Subcutaneous abdominal adipose tissue (tissue), 5 donors: ENCODE measurements at regions not wholly inside any gene's neighbourhood (a gene's known extent, or its start where the extent isn't known, plus 50 kb on each side); places are given as distances from the start of the nearest gene placed in this dataset.

Experiments used
- H3K27ac ChIP-seq: one replicate; pipeline ENCODE4 v1.7.0; 2013; ENCODE audit warnings: low read depth, mild to moderate bottlenecking, inconsistent platforms, low read length, moderate library complexity
- H3K27me3 ChIP-seq, 5 donors: one replicate each; pipeline ENCODE4 v1.7.0; 2013; ENCODE audit warnings: low read length in 5 of 5, inconsistent platforms in 1 of 5; ENCODE audit not compliant: control insufficient read depth in 5 of 5, insufficient read depth in 4 of 5
- H3K36me3 ChIP-seq, 5 donors: one replicate each; pipeline ENCODE4 v1.7.0; 2013; ENCODE audit warnings: low read length in 5 of 5; ENCODE audit not compliant: control insufficient read depth in 5 of 5, insufficient read depth in 5 of 5
- H3K4me1 ChIP-seq, 5 donors: one replicate each; pipeline ENCODE4 v1.7.0; 2013; ENCODE audit warnings: low read length in 5 of 5, mild to moderate bottlenecking in 3 of 5, moderate library complexity in 1 of 5; ENCODE audit not compliant: control insufficient read depth in 5 of 5, insufficient read depth in 5 of 5
- H3K4me3 ChIP-seq, 5 donors: one replicate each; pipeline ENCODE4 v1.7.0; 2013; ENCODE audit warnings: low read length in 5 of 5, low read depth in 1 of 5
- H3K9ac ChIP-seq, 5 donors: one replicate each; pipeline ENCODE4 v1.7.0; 2013; ENCODE audit warnings: low read length in 5 of 5, mild to moderate bottlenecking in 4 of 5, moderate library complexity in 3 of 5
- H3K9me3 ChIP-seq, 5 donors: one replicate each; pipeline ENCODE4 v1.7.0; 2013; ENCODE audit warnings: low read length in 5 of 5; ENCODE audit not compliant: control insufficient read depth in 5 of 5
- donor health status: healthy.
- donor health status: healthy.
- donor health status: healthy.
- donor health status: healthy.
- donor health status: healthy.

- Histone ChIP-seq H3K36me3 (no peaks in the 10 kb centered on the region), H3K4me3 (no peak overlapping the region), H3K27me3 (no peaks in the 10 kb centered on the region), H3K4me1 (no peaks in the 10 kb centered on the region), H3K9ac (no peak overlapping the region), H3K9me3 (peaks cover 0 to 4% (median 0%) of the 10 kb centered on the region in 5 donors), H3K27ac (no peak overlapping the region)
These were observed 118.6 kb upstream of the CNTN4 start for GRCh38 chr3:1979961-1980615.

GRCh38 chr3:1987980-1988379 lies 110.7 kb upstream of the CNTN4 start:
- Histone ChIP-seq H3K9ac (no peak overlapping the region), H3K4me3 (no peak overlapping the region), H3K9me3 (no peaks in the 10 kb centered on the region), H3K27ac (no peak overlapping the region), H3K4me1 (no peaks in the 10 kb centered on the region), H3K27me3 (no peaks in the 10 kb centered on the region), H3K36me3 (no peaks in the 10 kb centered on the region)

- Histone ChIP-seq H3K9me3 (no peaks in the 10 kb centered on the region), H3K27ac (no peak overlapping the region), H3K27me3 (no peaks in the 10 kb centered on the region)
These were observed 99.9 kb upstream of the CNTN4 start for GRCh38 chr3:1998739-1999138.

GRCh38 chr3:2001306-2002108 lies 97.2 kb upstream of the CNTN4 start:
- no peaks in the 10 kb centered on the region for H3K4me1 ChIP-seq

More at GRCh38 chr3:1998739-1999138, 99.9 kb upstream of the CNTN4 start:
- Histone ChIP-seq H3K9ac (no peak overlapping the region), H3K36me3 (no peaks in the 10 kb centered on the region), H3K4me3 (no peak overlapping the region), H3K4me1 (no peaks in the 10 kb centered on the region)

GRCh38 chr3:2023959-2024358 lies 74.7 kb upstream of the CNTN4 start:
- no peaks in the 10 kb centered on the region for H3K9me3 ChIP-seq
- H3K27me3 ChIP-seq: no peaks in the 10 kb centered on the region
- no peaks in the 10 kb centered on the region for H3K36me3 ChIP-seq
- H3K4me3 ChIP-seq: no peak overlapping the region
- no peak overlapping the region for H3K9ac ChIP-seq
- no peak overlapping the region for H3K27ac ChIP-seq
- H3K4me1 ChIP-seq: no peaks in the 10 kb centered on the region

More at GRCh38 chr3:2001306-2002108, 97.2 kb upstream of the CNTN4 start:
- no peaks in the 10 kb centered on the region for H3K36me3 ChIP-seq
- H3K9me3 ChIP-seq: peaks cover 0 to 2% (median 0%) of the 10 kb centered on the region in 5 donors
- H3K27ac ChIP-seq: no peak overlapping the region
- no peak overlapping the region for H3K4me3 ChIP-seq
- no peaks in the 10 kb centered on the region for H3K27me3 ChIP-seq
- H3K9ac ChIP-seq: no peak overlapping the region

- H3K27ac ChIP-seq: no peak overlapping the region
- H3K9me3 ChIP-seq: no peaks in the 10 kb centered on the region
- H3K36me3 ChIP-seq: no peaks in the 10 kb centered on the region
- H3K4me3 ChIP-seq: no peak overlapping the region
- no peaks in the 10 kb centered on the region for H3K4me1 ChIP-seq
- H3K27me3 ChIP-seq: no peaks in the 10 kb centered on the region
- no peak overlapping the region for H3K9ac ChIP-seq
These were observed 74.0 kb upstream of the CNTN4 start for GRCh38 chr3:2024713-2025112.

GRCh38 chr3:2029559-2029958 lies 69.1 kb upstream of the CNTN4 start:
- Histone ChIP-seq H3K36me3 (no peaks in the 10 kb centered on the region), H3K27me3 (no peaks in the 10 kb centered on the region), H3K9me3 (peaks cover 0 to 3% (median 0%) of the 10 kb centered on the region in 5 donors), H3K9ac (no peak overlapping the region), H3K4me1 (no peaks in the 10 kb centered on the region), H3K27ac (no peak overlapping the region), H3K4me3 (no peak overlapping the region)

GRCh38 chr3:2036076-2036475 lies 62.6 kb upstream of the CNTN4 start:
- Histone ChIP-seq H3K27me3 (no peaks in the 10 kb centered on the region), H3K36me3 (no peaks in the 10 kb centered on the region), H3K9me3 (no peaks in the 10 kb centered on the region), H3K4me3 (no peak overlapping the region), H3K27ac (no peak overlapping the region), H3K4me1 (no peaks in the 10 kb centered on the region), H3K9ac (no peak overlapping the region)

GRCh38 chr3:2041931-2042330 lies 56.7 kb upstream of the CNTN4 start:
- H3K27ac ChIP-seq: no peak overlapping the region
- no peaks in the 10 kb centered on the region for H3K27me3 ChIP-seq
- no peaks in the 10 kb centered on the region for H3K4me1 ChIP-seq
- no peaks in the 10 kb centered on the region for H3K36me3 ChIP-seq
- no peak overlapping the region for H3K4me3 ChIP-seq
- H3K9me3 ChIP-seq: peaks cover 0 to 2% (median 0%) of the 10 kb centered on the region in 5 donors
- no peak overlapping the region for H3K9ac ChIP-seq
